ENCODE measurements at regions not wholly inside any gene's neighbourhood (a gene's known extent, or its start where the extent isn't known, plus 50 kb on each side); places are given as distances from the start of the nearest gene placed in this dataset.

DNA sequence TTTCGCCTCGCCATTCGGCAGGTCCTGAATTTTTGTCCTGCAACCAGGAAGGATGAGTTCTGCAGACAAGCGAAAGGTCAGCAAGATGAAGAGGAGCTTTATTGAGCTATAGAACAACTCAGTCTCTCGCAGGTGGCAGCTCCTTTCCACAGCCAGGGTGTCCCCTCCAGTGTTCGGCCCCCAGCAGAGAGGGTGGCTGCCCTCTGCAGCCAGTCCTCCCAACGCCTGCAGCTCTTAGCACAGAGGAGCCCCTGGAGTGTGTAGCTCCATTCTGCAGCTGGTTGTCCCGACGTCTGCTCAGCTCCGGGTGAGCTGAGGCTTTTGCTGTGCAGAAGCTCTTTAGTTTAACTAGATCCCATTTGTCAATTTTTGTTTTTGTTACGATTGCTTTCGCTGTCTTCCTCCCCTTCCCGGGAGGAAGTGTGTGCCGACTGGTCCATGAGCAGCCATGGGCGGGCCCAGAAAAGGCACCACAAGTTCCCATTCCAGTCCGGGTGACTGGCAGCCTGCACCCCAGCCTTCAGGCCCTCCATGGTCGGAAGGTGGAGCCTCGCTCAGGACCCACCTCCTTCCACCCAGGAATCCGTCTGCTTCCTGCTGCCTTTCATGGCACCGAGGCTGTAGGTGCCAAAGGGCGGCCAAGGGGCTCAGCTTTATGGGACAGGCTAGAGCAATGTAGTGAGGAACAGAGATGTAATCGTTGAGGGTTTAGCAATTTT is 497.8 kb upstream of the CNTN4 start:
- no peaks in the 10 kb centered on the region for H3K4me1 ChIP-seq (replicated peaks in 1 of 2)
- TF ChIP-seq POLR2A (IDR thresholded peaks at IDR 0.05) (no peak), CTCF (IDR thresholded peaks at IDR 0.05) (no peak)
- H3K27me3 ChIP-seq, result no peaks in the 10 kb centered on the region
- DNase-seq, result no peak
- 85 to 92% (median 88%) methylated on average over 20 to 22 of the region's 22 CpGs for WGBS, 4 donors
- H3K27ac ChIP-seq, result no peak overlapping the region
- intact Hi-C loops (cut with DNase I), result no loop called here
- no peaks in the 10 kb centered on the region for H3K36me3 ChIP-seq (replicated peaks in 1 of 2)
- no peak overlapping the region for H3K4me3 ChIP-seq
- no peaks in the 10 kb centered on the region for H3K9me3 ChIP-seq (replicated peaks in 1 of 3)

GRCh38 chr3:1609416-1609815 is 489.2 kb upstream of the CNTN4 start:
- intact Hi-C loops (cut with DNase I), result no loop called here
- no peaks in the 10 kb centered on the region for H3K36me3 ChIP-seq (replicated peaks in 1 of 2)
- H3K27me3 ChIP-seq, result no peaks in the 10 kb centered on the region
- TF ChIP-seq CTCF (IDR thresholded peaks at IDR 0.05) (no peak), POLR2A (IDR thresholded peaks at IDR 0.05) (no peak)
- H3K4me1 ChIP-seq (replicated peaks in 1 of 2), result no peaks in the 10 kb centered on the region
- H3K9me3 ChIP-seq (replicated peaks in 1 of 3), result no peaks in the 10 kb centered on the region
- no peak overlapping the region for H3K4me3 ChIP-seq
- WGBS, 4 donors, result 57 to 77% (median 68%) methylated on average over 1 of the region's 1 CpG
- no peak for DNase-seq
- no peak overlapping the region for H3K27ac ChIP-seq

- no peak for TF ChIP-seq CTCF (IDR thresholded peaks at IDR 0.05)
- TF ChIP-seq POLR2A (IDR thresholded peaks at IDR 0.05), result no peak
- Histone ChIP-seq H3K4me1 (replicated peaks in 1 of 2) (no peaks in the 10 kb centered on the region), H3K36me3 (replicated peaks in 1 of 2) (no peaks in the 10 kb centered on the region), H3K27me3 (no peaks in the 10 kb centered on the region), H3K4me3 (no peak overlapping the region), H3K27ac (no peak overlapping the region), H3K9me3 (replicated peaks in 1 of 3) (no peaks in the 10 kb centered on the region)
- intact Hi-C loops (cut with DNase I), result no loop called here
- no peak for DNase-seq
- WGBS, 4 donors, result 47 to 73% (median 60%) methylated on average over 3 of the region's 3 CpGs
Measured at GRCh38 chr3:1611824-1612223, 486.8 kb upstream of the CNTN4 start.

GRCh38 chr3:1613962-1614361 is 484.7 kb upstream of the CNTN4 start:
- intact Hi-C loops (cut with DNase I), result no loop called here
- Histone ChIP-seq H3K27ac (no peak overlapping the region), H3K27me3 (no peaks in the 10 kb centered on the region), H3K4me3 (no peak overlapping the region), H3K9me3 (replicated peaks in 1 of 3) (no peaks in the 10 kb centered on the region), H3K36me3 (replicated peaks in 1 of 2) (no peaks in the 10 kb centered on the region), H3K4me1 (replicated peaks in 1 of 2) (no peaks in the 10 kb centered on the region)
- TF ChIP-seq POLR2A (IDR thresholded peaks at IDR 0.05) (no peak), CTCF (IDR thresholded peaks at IDR 0.05) (no peak)
- DNase-seq, result no peak
- 65 to 80% (median 75%) methylated on average over 4 of the region's 4 CpGs for WGBS, 4 donors

All from adrenal gland (tissue), 9 donors.